GM12801 (cell line): ENCODE measurements at regions not wholly inside any gene's neighbourhood (a gene's known extent, or its start where the extent isn't known, plus 50 kb on each side); places are given as distances from the start of the nearest gene placed in this dataset.

Experiments used
- TF ChIP-seq, protein P1 (sequence below): IDR thresholded peaks from one replicate; pipeline ENCODE4 v1.5.1; 2011; ENCODE audit warnings: control low read depth; ENCODE audit not compliant: insufficient read length; ENCODE audit errors: extremely low read depth

GRCh38 chr1:87816646-87817045 lies 488.0 kb downstream of the LMO4 start:
- TF ChIP-seq, protein P1, sequence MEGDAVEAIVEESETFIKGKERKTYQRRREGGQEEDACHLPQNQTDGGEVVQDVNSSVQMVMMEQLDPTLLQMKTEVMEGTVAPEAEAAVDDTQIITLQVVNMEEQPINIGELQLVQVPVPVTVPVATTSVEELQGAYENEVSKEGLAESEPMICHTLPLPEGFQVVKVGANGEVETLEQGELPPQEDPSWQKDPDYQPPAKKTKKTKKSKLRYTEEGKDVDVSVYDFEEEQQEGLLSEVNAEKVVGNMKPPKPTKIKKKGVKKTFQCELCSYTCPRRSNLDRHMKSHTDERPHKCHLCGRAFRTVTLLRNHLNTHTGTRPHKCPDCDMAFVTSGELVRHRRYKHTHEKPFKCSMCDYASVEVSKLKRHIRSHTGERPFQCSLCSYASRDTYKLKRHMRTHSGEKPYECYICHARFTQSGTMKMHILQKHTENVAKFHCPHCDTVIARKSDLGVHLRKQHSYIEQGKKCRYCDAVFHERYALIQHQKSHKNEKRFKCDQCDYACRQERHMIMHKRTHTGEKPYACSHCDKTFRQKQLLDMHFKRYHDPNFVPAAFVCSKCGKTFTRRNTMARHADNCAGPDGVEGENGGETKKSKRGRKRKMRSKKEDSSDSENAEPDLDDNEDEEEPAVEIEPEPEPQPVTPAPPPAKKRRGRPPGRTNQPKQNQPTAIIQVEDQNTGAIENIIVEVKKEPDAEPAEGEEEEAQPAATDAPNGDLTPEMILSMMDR: no peak

GRCh38 chr1:87820668-87821334 lies 492.1 kb downstream of the LMO4 start:
- TF ChIP-seq, protein P1: no peak

DNA sequence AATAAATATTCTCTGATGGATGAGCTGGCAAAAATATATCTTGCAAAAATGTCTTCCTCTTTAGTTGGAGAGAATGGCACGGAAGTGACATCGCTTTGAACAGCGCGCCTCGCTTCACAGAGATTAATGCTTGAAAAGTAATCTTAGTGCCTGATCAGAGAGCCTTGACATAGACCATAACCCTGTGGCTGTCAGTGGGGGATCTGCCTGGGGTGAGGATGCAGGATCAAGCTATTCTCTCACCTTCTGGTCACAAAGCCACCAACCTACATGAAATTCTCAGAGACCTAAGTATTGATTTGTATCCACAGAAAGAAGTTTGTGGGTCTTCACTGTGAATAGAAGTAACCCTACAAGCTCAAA lies 492.6 kb downstream of the LMO4 start:
- TF ChIP-seq, protein P1: no peak

DNA sequence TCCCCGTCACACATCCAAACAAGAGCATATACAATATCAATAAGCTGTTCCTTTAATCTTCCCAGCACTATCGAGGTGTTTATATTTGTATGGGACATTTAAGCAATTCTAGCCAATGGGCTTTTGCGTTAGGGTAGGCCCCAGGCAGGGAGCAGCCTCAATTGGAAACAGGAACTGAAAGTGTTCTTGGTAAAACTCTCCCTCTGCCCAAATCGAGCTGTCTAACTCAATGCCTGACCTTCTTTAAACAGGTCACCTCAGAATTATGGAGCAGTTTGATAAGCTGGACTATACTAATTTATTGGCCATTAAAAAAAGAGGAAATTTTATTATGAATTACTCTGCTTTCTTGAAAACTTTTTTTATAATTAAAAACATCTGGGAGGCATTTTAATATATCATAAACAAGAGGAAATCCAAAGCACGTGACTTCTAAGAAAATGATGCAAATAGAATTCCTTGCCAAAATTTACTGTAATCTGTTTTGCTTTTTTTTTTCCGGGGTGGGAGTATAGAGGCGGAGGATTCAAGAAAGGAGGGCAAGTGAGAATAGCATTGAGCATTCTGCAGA lies 498.1 kb downstream of the LMO4 start:
- TF ChIP-seq, protein P1: no peak

GRCh38 chr1:87829360-87829759 lies 500.7 kb downstream of the LMO4 start:
- TF ChIP-seq, protein P1: no peak

GRCh38 chr1:87830432-87830978 lies 501.8 kb downstream of the LMO4 start:
- TF ChIP-seq, protein P1: no peak

- TF ChIP-seq, protein P1: no peak
Measured at GRCh38 chr1:87833166-87833565, 504.5 kb downstream of the LMO4 start.
